ENCODE measurements at regions not wholly inside any gene's neighbourhood (a gene's known extent, or its start where the extent isn't known, plus 50 kb on each side); places are given as distances from the start of the nearest gene placed in this dataset.

- TF ChIP-seq CTCF (IDR thresholded peaks at IDR 0.05 in 4 of 5, conservative IDR thresholded peaks at IDR 0.05 in 1 of 5), result no peak
- TF ChIP-seq POLR2A (IDR thresholded peaks at IDR 0.05), result no peak
Observed at GRCh38 chrX:23513121-23513520, 154.2 kb upstream of the PRDX4 start.

Data from gastrocnemius medialis (tissue), 4 donors.